ENCODE measurements at regions not wholly inside any gene's neighbourhood (a gene's known extent, or its start where the extent isn't known, plus 50 kb on each side); places are given as distances from the start of the nearest gene placed in this dataset.
"Not testable (repeated sequence)": the region's sequence is repeated elsewhere in the genome, so short reads cannot be mapped to it uniquely, and the experiment has no call there.

- DNase-seq: peak; percentile 58 to 68
Measured at GRCh38 chr10:28393956-28394568, 91.2 kb upstream of the MPP7 start.

- no peak for DNase-seq
Measured at GRCh38 chr10:28396331-28396730, 93.5 kb upstream of the MPP7 start.

GRCh38 chr10:28397229-28397628 lies 94.4 kb upstream of the MPP7 start:
- no peak for DNase-seq

GRCh38 chr10:28400176-28400575 lies 97.3 kb upstream of the MPP7 start:
- no peak for DNase-seq

DNA sequence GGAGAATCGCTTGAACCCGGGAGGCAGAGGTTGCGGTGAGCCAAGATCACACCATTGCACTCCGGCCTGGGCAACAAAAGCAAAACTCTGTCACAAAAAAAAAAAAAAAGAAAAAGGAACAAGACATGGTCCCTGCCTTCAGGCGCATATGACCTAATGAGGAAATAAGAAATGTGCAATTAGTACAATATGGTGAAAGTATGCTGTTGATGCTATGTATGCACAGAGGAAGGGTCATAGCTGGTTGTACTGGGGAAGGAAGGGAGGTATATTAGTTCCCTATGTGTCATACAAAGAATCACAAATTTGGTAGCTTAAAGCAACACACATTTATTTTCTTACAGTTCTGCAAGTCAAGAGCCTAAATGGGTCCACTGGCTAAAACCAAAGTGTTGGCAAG lies 97.8 kb upstream of the MPP7 start:
- DNase-seq: no peak

DNA sequence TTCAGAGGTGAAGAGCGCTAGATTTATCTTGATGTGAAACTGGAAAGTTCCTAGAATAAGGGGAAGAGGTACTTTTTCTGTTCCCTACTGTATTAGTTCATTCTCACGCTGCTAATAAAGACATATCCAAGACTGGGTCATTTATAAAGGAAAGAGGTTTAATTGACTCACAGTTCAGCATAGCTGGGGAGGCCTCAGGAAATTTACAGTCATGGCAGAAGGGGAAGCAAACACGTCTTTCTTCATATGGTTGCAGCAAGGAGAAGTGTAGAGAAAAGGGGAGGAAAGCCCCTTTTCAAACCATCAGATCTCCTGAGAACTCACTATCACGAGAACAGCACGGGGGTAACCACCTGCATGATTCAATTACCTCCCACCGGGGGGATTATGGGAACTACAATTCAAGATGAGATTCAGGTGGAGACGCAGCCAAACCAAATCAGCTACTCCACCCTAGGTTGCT lies 99.8 kb upstream of the MPP7 start:
- DNase-seq: not testable (repeated sequence)

GRCh38 chr10:28403090-28403489 lies 100.2 kb upstream of the MPP7 start:
- DNase-seq: no peak

DNA sequence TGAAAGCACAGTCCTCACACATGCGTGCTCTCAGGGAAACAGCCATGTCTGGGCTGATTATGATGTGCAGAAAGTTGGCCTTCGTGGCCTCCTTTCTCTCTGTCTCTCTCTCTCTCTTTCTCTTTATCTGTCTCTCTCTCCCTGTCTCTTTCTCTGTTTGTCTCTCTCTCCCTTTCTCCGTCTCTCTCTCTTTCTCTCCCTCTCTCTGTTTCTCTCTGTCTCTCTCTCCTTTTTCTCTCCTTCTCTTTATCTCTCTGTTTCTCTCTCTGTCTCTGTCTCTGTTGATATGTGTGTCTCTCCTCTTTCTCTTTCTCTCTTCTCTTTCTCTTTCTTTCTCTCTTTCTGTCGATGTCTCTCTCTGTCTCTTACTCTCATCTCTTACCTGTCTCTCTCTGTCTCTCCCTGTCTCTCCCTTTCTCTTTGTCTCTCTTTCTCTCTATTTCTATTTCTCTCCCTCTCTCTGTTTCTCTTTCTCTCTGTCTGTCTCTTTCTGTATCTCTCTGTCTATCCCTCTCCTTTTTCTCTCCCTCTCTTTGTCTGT lies 105.4 kb upstream of the MPP7 start:
- no peak for DNase-seq

- DNase-seq: no peak
Measured at GRCh38 chr10:28410420-28411135, 107.7 kb upstream of the MPP7 start.

GRCh38 chr10:28411136-28411460 lies 108.2 kb upstream of the MPP7 start:
- DNase-seq: no peak

- no peak for DNase-seq
Measured at GRCh38 chr10:28411648-28412047, 108.8 kb upstream of the MPP7 start.

DNA sequence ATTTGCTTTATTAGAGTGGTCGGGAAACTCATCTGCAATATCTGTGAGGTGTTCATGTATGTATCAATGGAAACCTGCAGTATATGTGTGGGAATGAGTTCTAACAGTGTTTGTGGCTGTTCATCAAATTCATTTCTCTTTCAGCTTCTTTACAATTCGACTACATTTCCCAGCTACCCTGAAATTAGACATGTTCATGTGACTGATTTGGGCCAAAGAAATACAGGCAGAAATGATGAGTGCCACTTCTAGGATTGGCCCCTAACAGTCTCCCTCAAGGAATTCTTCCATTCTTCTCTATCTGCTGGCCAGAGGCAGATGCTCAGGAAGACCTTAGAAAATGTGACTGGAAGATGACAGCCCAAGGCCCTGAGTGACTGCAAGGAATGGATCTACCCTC lies 114.8 kb upstream of the WAC start:
- DNase-seq: no peak

DNA sequence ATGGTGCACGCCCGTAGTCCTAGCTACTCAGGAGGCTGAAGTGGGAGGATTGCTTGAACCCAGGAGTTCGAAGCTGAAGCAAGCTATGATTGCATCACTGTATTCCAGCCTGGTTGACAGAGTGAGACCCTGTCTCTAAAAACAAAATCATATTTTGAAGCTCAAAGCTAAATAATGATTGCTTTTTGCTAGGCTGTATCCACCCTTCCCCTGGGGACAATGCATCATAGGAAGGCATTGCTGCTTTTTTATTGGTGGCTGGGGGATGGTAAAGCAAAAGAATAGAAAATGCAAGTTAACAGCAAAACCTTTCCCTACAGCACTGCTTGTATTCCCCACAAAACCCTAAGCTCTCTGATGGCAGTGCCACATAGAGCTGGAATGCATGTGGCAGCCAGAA lies 107.5 kb upstream of the WAC start:
- no peak for DNase-seq

DNA sequence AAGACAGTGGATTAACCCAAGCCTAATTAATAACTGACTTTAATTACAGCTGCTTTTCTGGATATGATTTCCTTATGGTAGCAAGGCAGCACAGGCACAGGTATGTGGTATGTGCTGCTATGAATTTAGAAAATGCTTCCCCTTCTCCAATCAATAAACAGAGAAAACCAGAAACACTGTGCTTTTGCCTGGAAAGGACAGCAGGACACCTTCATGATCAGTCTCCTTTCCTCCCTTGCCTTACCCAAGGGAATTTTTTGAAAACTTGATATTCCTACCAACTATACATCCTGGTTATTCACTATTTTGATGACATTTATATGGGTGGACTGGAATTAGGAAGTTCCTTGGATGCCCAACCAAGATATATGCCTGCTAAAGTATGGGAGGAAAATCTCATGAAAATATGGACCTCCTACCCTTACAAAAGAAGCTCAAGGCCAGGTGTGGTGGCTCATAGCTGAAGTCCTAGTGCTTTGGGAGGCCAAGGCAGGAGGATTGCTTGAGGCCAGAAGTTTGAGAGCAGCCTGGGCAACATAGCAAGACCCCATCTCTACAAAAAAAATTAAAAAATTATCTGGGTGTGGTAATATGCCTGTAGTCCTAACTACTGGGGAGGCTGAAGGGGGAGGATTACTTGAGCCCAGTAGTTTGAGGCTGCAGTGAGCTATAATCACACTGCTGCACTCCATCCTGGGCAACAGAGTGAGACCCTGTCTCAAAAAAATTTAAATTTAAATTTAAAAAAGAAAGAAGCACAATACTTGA lies 106.3 kb upstream of the WAC start:
- DNase-seq: no peak

DNA sequence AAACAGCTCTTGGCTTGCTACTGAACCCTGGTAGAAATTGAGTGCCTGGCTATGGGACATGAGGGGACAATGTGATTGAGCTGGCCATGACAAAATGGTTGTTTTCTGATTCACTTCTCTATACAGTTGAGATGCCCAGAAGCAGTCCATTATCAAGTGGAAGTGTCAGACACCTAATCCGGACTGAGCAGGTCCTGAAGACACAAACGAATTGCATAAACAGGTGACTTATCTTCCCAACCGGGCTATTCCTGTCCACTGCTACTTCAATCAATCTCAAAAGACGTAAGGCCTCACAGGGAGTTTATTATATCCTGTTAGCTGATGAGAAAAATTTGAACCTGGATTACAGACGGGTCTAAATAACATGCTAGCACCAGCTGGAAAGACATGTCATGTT lies 105.5 kb upstream of the WAC start:
- DNase-seq: no peak

GRCh38 chr10:28429045-28429444 lies 103.9 kb upstream of the WAC start:
- DNase-seq: no peak

DNA sequence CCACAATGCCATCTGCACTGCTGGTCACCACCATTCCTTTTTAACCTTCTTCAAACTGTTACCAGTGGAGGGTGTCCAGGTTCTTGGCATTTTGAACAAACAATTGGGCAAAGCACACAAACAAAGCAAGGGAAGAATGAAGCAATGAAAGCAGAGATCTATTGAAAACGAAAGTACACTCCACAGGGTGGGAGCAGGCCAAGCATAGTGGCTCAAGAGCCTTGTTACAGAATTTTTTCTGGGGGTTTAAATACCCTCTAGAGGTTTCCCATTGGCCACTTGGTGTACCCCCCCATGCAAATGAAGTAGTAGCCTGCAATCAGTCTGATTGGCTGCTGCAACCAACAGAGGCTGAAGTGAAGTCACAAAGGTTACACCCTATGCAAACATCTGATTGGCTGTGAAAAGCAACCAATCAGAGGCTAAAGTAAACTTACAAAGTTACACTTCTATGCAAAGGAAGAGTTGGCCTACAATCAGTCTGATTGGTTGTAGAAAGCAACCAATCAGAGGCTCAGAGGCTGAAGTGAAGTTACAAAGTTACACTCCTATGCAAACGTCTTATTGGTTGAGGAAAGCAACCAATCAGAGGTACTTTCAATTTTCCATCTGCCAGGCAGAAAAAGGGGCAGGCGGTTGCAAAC lies 103.2 kb upstream of the WAC start:
- DNase-seq: no peak

DNA sequence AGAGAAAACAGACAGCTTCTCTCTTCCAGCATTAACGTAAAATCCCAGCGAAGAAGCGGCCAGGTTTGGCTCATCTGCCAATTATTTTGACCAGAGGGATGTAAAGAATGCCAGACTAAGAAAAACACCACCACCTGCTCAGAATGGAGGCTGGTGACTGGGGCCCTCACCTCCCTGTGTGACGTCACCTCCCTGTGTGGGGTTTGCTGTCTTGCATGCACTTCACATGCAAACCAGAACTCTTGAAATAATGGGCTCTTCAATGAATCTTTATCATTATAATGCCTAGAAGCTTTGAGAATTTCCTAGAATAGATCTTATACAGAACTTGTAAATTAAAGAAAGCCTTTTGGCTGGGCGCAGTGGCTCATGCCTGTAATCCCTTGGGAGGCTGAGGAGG lies 101.8 kb upstream of the WAC start:
- no peak for DNase-seq

- DNase-seq: peak in 1 of 2 donors; percentile 9
Measured at GRCh38 chr10:28432210-28432676, 100.7 kb upstream of the WAC start.

GRCh38 chr10:28434063-28434462 lies 98.9 kb upstream of the WAC start:
- DNase-seq: no peak

- no peak for DNase-seq
Measured at GRCh38 chr10:28442403-28442802, 90.5 kb upstream of the WAC start.

DNA sequence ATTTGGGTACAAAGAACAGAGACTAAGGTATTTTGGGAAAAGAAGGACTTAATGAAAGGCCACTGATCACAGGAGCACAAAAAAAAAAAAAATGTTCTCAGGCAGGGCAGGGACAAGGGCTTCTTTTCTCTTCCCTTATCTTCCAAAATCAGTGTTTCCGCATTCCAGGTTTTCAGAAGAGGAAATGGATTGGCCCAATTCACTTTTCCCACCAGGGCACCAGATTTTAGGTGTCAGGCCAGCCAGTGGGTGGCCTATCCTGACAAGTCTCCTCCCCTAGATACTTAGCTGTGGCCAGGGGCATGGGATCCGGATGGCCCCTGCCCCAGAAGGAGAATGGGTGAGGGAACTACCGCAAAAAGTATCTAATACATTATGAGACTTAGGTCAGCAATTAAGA lies 88.9 kb upstream of the WAC start:
- no peak for DNase-seq

- no peak for DNase-seq
Measured at GRCh38 chr10:28445516-28445915, 87.4 kb upstream of the WAC start.
